ENCODE measurements at regions not wholly inside any gene's neighbourhood (a gene's known extent, or its start where the extent isn't known, plus 50 kb on each side); places are given as distances from the start of the nearest gene placed in this dataset.
"Not testable (repeated sequence)": the region's sequence is repeated elsewhere in the genome, so short reads cannot be mapped to it uniquely, and the experiment has no call there.

DNA sequence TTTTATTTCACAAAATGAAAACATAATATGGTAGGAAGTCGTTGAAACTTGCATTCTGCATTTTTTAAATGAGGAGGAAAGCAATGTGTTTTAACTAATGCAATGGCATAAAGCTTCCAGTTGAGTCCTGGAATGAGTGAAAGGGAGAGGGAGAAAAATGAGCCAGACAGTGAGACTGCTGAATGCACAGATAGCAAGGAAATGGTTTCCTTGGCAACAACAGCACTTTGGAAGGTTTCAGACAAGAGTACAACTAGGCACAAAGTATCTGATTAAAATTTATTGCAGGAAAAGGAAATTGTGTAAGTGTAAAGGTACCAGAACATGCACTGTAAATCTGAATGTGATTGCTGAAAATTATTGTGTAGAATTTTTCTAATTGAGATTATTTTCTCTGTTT lies 320.1 kb upstream of the KYNU start:
- H3K27ac ChIP-seq: no peak overlapping the region
- ATAC-seq: no peak
- H3K4me3 ChIP-seq: no peak overlapping the region
- H3K9me3 ChIP-seq: no peaks in the 10 kb centered on the region
- no peaks in the 10 kb centered on the region for H3K4me1 ChIP-seq
- H3K27me3 ChIP-seq: no peaks in the 10 kb centered on the region
- TF ChIP-seq, protein P1, sequence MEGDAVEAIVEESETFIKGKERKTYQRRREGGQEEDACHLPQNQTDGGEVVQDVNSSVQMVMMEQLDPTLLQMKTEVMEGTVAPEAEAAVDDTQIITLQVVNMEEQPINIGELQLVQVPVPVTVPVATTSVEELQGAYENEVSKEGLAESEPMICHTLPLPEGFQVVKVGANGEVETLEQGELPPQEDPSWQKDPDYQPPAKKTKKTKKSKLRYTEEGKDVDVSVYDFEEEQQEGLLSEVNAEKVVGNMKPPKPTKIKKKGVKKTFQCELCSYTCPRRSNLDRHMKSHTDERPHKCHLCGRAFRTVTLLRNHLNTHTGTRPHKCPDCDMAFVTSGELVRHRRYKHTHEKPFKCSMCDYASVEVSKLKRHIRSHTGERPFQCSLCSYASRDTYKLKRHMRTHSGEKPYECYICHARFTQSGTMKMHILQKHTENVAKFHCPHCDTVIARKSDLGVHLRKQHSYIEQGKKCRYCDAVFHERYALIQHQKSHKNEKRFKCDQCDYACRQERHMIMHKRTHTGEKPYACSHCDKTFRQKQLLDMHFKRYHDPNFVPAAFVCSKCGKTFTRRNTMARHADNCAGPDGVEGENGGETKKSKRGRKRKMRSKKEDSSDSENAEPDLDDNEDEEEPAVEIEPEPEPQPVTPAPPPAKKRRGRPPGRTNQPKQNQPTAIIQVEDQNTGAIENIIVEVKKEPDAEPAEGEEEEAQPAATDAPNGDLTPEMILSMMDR (IDR thresholded peaks at IDR 0.05 in 4 of 5, conservative IDR thresholded peaks at IDR 0.05 in 1 of 5): no peak
- no peak for TF ChIP-seq POLR2A (IDR thresholded peaks at IDR 0.05)
- DNase-seq: no peak
- in situ Hi-C loops (cut with MboI; ENCODE audit: low sequenced_read_pairs in 4 of 4) (no loop called here), intact Hi-C loops (cut with DNase I; ENCODE audit: low total_unique reads) (no loop called here)
- no peaks in the 10 kb centered on the region for H3K36me3 ChIP-seq

DNA sequence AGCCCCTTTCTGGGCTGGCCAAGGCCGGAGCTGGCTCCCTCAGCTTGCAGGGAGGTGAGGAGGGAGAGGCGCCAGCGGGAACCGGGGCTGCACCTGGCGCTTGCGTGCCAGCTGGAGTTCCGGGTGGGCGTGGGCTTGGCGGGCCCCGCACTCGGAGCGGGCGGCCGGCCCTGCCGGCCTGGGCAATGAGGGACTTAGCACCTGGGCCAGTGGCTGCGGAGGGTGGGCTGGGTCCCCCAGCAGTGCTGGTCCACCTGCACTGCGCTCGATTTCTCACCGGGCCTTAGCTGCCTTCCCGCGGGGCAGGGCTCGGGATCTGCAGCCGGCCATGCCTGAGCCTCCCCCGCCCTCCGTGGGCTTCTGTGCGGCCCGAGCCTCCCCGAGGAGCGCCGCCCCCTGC lies 331.5 kb upstream of the KYNU start:
- H3K4me3 ChIP-seq; H3K36me3 ChIP-seq; DNase-seq; in situ Hi-C loops (cut with MboI; ENCODE audit: low sequenced_read_pairs in 4 of 4); intact Hi-C loops (cut with DNase I; ENCODE audit: low total_unique reads); H3K27ac ChIP-seq; ATAC-seq; H3K4me1 ChIP-seq; H3K27me3 ChIP-seq; H3K9me3 ChIP-seq: not testable (repeated sequence)

DNA sequence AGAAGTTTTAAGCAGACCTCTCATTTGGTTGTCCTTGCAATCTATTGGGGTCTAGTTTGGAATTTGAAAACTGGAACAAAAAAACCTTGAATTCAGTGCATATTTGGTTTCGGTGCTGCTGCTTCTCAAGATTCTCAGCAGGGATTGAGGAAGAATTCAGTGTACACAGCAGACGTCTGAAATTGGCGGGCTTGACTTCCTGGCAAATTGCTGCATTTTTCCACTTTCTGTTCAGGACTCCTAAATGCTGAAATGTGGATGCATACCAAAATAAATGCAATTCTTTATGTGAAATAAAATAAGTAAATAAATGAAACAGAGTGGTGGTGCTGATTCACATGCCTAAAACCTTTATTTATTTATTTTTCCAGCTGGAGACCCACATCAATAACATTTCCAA lies 332.4 kb upstream of the KYNU start:
- Histone ChIP-seq H3K36me3 (no peaks in the 10 kb centered on the region), H3K27ac (no peak overlapping the region), H3K9me3 (no peaks in the 10 kb centered on the region), H3K4me3 (no peak overlapping the region), H3K27me3 (no peaks in the 10 kb centered on the region), H3K4me1 (no peaks in the 10 kb centered on the region)
- ATAC-seq (no peak), DNase-seq (no peak)
- intact Hi-C loops (cut with DNase I; ENCODE audit: low total_unique reads) (no loop called here), in situ Hi-C loops (cut with MboI; ENCODE audit: low sequenced_read_pairs in 4 of 4) (no loop called here)
- TF ChIP-seq, protein P1 (IDR thresholded peaks at IDR 0.05 in 4 of 5, conservative IDR thresholded peaks at IDR 0.05 in 1 of 5): no peak
- no peak for TF ChIP-seq POLR2A (IDR thresholded peaks at IDR 0.05)

DNA sequence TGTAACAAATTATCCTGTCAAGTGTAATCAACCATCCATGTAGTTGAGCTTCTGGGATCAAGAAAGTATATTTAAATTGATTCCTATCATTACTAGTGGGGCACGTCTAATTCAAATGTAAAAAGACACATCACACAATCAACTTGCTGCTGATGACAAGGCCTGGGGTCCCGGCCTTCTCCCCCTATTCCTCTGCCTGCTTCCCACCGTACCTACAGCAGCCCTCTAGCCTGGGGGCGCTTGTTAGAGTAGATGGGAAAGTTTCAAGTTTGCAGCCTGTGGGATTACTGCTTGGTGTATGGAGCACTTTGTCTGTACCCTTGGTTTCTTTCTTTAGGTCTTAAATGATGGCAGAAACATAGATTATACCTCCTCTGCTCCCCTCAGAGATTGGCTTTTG lies 333.3 kb upstream of the KYNU start:
- H3K4me1 ChIP-seq: no peaks in the 10 kb centered on the region
- TF ChIP-seq POLR2A (IDR thresholded peaks at IDR 0.05): no peak
- TF ChIP-seq, protein P1 (IDR thresholded peaks at IDR 0.05 in 4 of 5, conservative IDR thresholded peaks at IDR 0.05 in 1 of 5): no peak
- ATAC-seq (no peak), DNase-seq (no peak)
- H3K36me3 ChIP-seq: no peaks in the 10 kb centered on the region
- H3K9me3 ChIP-seq: no peaks in the 10 kb centered on the region
- no peak overlapping the region for H3K27ac ChIP-seq
- no peaks in the 10 kb centered on the region for H3K27me3 ChIP-seq
- intact Hi-C loops (cut with DNase I; ENCODE audit: low total_unique reads): no loop called here
- in situ Hi-C loops (cut with MboI; ENCODE audit: low sequenced_read_pairs in 4 of 4): no loop called here
- H3K4me3 ChIP-seq: no peak overlapping the region

DNA sequence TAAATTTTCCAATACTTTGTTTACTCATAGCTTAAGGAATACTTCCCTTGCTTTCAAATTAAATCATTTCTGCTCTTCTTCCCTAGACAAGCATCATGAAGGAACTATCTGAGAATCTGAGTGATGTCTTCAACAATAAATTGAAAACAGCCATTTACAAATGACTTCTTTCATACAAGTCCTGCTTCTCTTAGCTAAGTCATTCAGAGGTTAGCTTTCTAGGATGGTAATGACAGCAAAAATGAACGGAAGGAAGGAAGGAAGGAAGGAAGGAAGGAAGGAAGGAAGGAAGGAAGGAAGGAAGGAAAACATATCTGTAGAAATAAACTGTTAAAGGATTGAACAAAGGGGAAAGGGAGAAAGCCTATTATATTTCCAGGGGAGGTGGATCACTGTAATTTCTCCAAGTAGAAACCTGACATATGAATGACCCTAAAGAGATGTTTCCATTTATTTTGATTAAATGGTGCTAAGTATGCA lies 335.0 kb upstream of the KYNU start:
- intact Hi-C loops (cut with DNase I; ENCODE audit: low total_unique reads): no loop called here
- ATAC-seq (no peak), DNase-seq (no peak)
- Histone ChIP-seq H3K9me3 (no peaks in the 10 kb centered on the region), H3K27me3 (no peaks in the 10 kb centered on the region), H3K4me3 (no peak overlapping the region), H3K36me3 (no peaks in the 10 kb centered on the region), H3K4me1 (no peaks in the 10 kb centered on the region), H3K27ac (no peak overlapping the region)
- TF ChIP-seq, protein P1 (IDR thresholded peaks at IDR 0.05 in 4 of 5, conservative IDR thresholded peaks at IDR 0.05 in 1 of 5): no peak
- no peak for TF ChIP-seq POLR2A (IDR thresholded peaks at IDR 0.05)
- in situ Hi-C loops (cut with MboI; ENCODE audit: low sequenced_read_pairs in 4 of 4): no loop called here

All from gastrocnemius medialis (tissue), 4 donors.